Astrocyte (in vitro differentiated cells and primary cell): ENCODE measurements at regions not wholly inside any gene's neighbourhood (a gene's known extent, or its start where the extent isn't known, plus 50 kb on each side); places are given as distances from the start of the nearest gene placed in this dataset.

Experiments
- CTCF ChIP-seq: IDR thresholded peaks from 2 replicates; pipeline ENCODE4 v1.5.1; 2011; ENCODE audit warnings: low read depth, mild to moderate bottlenecking, inconsistent platforms, low read length, moderate library complexity; ENCODE audit not compliant: insufficient read depth
- EZH2 ChIP-seq: IDR thresholded peaks from 2 replicates; pipeline ENCODE4 v1.6.1; 2012; ENCODE audit warnings: mild to moderate bottlenecking, low read length, inconsistent platforms; ENCODE audit not compliant: insufficient read depth

- no peak for TF ChIP-seq CTCF
- no peak for TF ChIP-seq EZH2
Measured at GRCh38 chr6:109308018-109308492, 74.2 kb downstream of the CD164 start.
